ENCODE measurements at regions not wholly inside any gene's neighbourhood (a gene's known extent, or its start where the extent isn't known, plus 50 kb on each side); places are given as distances from the start of the nearest gene placed in this dataset.

DNA sequence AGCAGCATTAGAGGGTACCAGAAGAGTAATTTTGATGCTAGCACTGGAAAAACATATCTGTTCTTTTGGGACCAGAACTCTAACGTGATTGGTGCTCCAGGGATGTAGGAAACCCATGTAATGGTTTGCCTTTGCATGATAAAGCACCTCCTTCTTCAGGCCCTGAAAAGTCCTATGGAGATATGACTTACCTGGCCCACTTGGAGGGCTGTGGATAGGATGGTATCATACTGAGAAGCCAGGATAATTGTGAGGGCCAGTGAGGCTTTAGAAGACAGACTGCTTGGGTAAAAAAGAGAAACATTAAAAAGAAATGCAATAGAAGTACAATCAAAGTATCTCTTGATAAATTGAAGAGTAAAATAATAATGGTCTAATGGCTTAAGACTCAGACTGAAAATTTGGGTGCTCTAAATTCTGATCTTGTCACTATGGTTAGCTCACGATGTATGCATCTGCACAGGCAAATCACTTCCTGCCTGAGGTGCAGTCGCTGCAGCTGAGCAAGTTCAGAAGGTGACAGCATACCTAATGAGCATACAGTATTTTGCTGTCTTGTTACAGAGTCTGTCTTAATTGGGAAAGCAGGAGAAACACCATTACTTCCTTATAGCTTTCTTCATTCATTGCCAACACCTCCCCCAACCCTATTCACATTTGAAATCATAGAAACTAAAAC, 371.5 kb downstream of the NUP35 start:
- H3K36me3 ChIP-seq: no peaks in the 10 kb centered on the region
- H3K4me3 ChIP-seq: no peak overlapping the region
- DNase-seq (ENCODE audit: low spot score) (no peak), ATAC-seq (ENCODE audit: insufficient number of reproducible peaks, low FRiP score, low read depth) (no peak)
- H3K27ac ChIP-seq: no peak overlapping the region
- H3K9me3 ChIP-seq: peaks cover 5% of the 10 kb centered on the region
- TF ChIP-seq, protein P1, sequence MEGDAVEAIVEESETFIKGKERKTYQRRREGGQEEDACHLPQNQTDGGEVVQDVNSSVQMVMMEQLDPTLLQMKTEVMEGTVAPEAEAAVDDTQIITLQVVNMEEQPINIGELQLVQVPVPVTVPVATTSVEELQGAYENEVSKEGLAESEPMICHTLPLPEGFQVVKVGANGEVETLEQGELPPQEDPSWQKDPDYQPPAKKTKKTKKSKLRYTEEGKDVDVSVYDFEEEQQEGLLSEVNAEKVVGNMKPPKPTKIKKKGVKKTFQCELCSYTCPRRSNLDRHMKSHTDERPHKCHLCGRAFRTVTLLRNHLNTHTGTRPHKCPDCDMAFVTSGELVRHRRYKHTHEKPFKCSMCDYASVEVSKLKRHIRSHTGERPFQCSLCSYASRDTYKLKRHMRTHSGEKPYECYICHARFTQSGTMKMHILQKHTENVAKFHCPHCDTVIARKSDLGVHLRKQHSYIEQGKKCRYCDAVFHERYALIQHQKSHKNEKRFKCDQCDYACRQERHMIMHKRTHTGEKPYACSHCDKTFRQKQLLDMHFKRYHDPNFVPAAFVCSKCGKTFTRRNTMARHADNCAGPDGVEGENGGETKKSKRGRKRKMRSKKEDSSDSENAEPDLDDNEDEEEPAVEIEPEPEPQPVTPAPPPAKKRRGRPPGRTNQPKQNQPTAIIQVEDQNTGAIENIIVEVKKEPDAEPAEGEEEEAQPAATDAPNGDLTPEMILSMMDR (IDR thresholded peaks at IDR 0.05): no peak
- H3K4me1 ChIP-seq (ENCODE audit: control insufficient read depth in 1 of 2, low read depth in 2 of 2): peaks cover 0 to 6% of the 10 kb centered on the region in 2 donors
- no peaks in the 10 kb centered on the region for H3K27me3 ChIP-seq (replicated peaks; ENCODE audit: insufficient read depth)

DNA sequence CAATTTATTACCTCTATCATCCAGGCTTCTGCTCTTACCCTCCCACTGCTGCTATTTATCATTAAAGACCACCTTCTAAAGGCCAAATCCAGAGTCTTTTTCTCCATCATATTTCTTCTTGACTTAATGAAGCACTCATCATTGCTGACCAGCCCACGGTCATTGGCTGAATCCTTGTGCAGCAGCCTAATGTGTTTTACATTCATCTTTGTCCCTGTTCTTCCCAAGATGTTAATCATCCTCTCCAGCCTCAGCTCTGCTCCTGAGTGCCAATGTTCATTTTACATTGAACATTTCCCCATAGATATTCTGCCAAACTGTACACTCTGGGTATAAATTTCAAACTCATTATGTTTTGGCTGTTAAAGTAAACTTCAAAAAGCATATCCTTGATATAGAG, 373.6 kb downstream of the NUP35 start:
- TF ChIP-seq, protein P1 (IDR thresholded peaks at IDR 0.05): no peak
- H3K36me3 ChIP-seq: no peaks in the 10 kb centered on the region
- no peaks in the 10 kb centered on the region for H3K4me1 ChIP-seq (ENCODE audit: control insufficient read depth in 1 of 2, low read depth in 2 of 2)
- no peak overlapping the region for H3K27ac ChIP-seq
- DNase-seq (ENCODE audit: low spot score): no peak
- H3K9me3 ChIP-seq: peaks cover 5% of the 10 kb centered on the region
- H3K27me3 ChIP-seq (replicated peaks; ENCODE audit: insufficient read depth): no peaks in the 10 kb centered on the region
- no peak overlapping the region for H3K4me3 ChIP-seq
- no peak for ATAC-seq (ENCODE audit: insufficient number of reproducible peaks, low FRiP score, low read depth)

DNA sequence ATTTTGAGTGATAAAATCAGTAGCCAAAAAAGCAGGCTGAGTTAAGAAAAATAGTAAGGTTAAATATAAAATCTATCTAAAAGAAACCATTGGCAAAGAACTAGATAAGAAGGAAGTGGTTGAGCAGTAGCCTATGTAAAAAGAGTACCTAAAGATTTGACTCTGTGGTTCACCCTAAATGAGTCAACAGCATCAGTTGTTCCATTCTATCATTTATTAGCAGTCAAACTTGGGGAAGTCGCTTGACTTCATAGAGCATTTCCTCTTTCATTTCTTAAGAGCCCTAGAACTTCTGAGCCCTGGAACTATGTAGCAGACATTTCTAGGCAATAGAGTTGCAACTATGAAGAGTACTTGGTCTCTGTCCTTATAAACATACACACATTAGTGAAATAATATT, 381.7 kb downstream of the NUP35 start:
- TF ChIP-seq, protein P1 (IDR thresholded peaks at IDR 0.05): no peak
- Histone ChIP-seq H3K4me1 (ENCODE audit: control insufficient read depth in 1 of 2, low read depth in 2 of 2) (no peaks in the 10 kb centered on the region), H3K9me3 (peaks cover 6% of the 10 kb centered on the region), H3K27ac (no peak overlapping the region), H3K36me3 (no peaks in the 10 kb centered on the region), H3K4me3 (no peak overlapping the region), H3K27me3 (replicated peaks; ENCODE audit: insufficient read depth) (no peaks in the 10 kb centered on the region)
- no peak for ATAC-seq (ENCODE audit: insufficient number of reproducible peaks, low FRiP score, low read depth)
- DNase-seq (ENCODE audit: low spot score): no peak

DNA sequence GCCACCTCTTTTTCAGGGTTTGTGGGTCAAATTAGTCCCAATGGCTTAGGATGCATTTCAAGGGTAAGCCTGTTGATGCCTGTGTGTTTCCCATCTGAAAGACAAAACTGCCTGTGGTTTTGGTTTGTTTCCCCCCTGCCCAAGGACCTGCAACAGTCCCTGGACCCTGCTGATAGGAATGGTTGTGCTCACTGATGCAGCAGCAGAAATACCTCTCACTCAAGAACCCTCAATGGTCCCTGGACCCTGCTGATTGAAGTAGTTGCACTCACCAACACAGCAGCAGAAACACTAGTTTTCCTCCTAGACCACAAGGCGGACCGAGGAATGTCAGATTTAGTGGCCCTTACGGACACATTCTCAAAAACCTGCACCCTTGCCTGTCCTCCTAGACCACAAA, 386.9 kb downstream of the NUP35 start:
- no peaks in the 10 kb centered on the region for H3K4me1 ChIP-seq (ENCODE audit: control insufficient read depth in 1 of 2, low read depth in 2 of 2)
- H3K27me3 ChIP-seq (replicated peaks; ENCODE audit: insufficient read depth): no peaks in the 10 kb centered on the region
- ATAC-seq (ENCODE audit: insufficient number of reproducible peaks, low FRiP score, low read depth): no peak
- TF ChIP-seq, protein P1 (IDR thresholded peaks at IDR 0.05): no peak
- no peak for DNase-seq (ENCODE audit: low spot score)
- H3K36me3 ChIP-seq: no peaks in the 10 kb centered on the region
- no peak overlapping the region for H3K4me3 ChIP-seq
- H3K9me3 ChIP-seq: peaks cover 6% of the 10 kb centered on the region
- no peak overlapping the region for H3K27ac ChIP-seq

DNA sequence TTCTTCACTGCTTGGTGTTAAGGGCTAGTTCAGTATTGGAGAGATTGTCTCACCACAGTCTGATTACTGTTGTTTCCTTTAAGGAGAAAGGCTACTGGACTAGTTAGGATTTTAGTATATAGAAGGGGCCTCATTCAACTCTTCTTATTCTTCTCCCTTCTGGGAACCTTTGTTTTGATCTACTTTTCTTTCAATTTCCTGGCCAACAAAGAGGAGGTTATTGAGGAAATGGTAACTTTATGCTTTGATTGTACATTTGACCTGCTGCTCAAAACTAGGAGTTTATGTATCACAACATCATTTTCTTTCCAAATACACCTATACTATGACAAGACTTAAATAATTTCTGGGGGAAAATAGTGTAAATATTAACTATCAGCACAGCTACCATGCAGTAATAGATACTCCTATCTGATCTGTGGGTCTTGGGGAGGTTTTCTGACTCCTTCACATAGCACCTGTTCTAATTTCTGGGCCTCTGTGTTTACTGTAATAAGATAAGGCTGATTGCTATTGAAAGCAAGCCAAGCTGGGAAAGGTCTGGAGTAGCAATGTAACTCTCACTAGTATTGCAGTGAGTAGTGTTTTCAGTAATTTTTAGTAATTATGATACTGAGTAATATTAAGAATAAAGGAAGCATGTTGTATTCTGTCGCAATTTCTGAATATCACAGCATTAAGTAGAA, 395.3 kb downstream of the NUP35 start:
- no peak overlapping the region for H3K27ac ChIP-seq
- ATAC-seq (ENCODE audit: insufficient number of reproducible peaks, low FRiP score, low read depth): no peak
- no peaks in the 10 kb centered on the region for H3K9me3 ChIP-seq
- peaks cover 4% of the 10 kb centered on the region in 2 donors for H3K4me1 ChIP-seq (ENCODE audit: control insufficient read depth in 1 of 2, low read depth in 2 of 2)
- DNase-seq (ENCODE audit: low spot score): no peak
- TF ChIP-seq, protein P1 (IDR thresholded peaks at IDR 0.05): no peak
- H3K27me3 ChIP-seq (replicated peaks; ENCODE audit: insufficient read depth): no peaks in the 10 kb centered on the region
- H3K4me3 ChIP-seq: no peak overlapping the region
- no peaks in the 10 kb centered on the region for H3K36me3 ChIP-seq
